SK-N-MC (cell line): ENCODE measurements at regions not wholly inside any gene's neighbourhood (a gene's known extent, or its start where the extent isn't known, plus 50 kb on each side); places are given as distances from the start of the nearest gene placed in this dataset.

ENCODE experiments used
- EZH2 ChIP-seq: fragments of 200-600 bp; sonication (generic); IDR thresholded peaks from one replicate; pipeline ENCODE4 v1.6.1; 2017; ENCODE audit warnings: antibody characterized with exemption
- FOXP2 ChIP-seq: optimal IDR thresholded peaks from 2 replicates; pipeline ENCODE3; 2011; ENCODE audit warnings: mild to moderate bottlenecking, moderate library complexity; ENCODE audit not compliant: insufficient read depth; ENCODE audit errors: extremely low read length, control extremely low read depth
- POLR2AphosphoS5 ChIP-seq: IDR thresholded peaks from 2 replicates; pipeline ENCODE4 v1.6.1; 2012; ENCODE audit warnings: mild to moderate bottlenecking, low read depth, low read length, borderline replicate concordance

DNA sequence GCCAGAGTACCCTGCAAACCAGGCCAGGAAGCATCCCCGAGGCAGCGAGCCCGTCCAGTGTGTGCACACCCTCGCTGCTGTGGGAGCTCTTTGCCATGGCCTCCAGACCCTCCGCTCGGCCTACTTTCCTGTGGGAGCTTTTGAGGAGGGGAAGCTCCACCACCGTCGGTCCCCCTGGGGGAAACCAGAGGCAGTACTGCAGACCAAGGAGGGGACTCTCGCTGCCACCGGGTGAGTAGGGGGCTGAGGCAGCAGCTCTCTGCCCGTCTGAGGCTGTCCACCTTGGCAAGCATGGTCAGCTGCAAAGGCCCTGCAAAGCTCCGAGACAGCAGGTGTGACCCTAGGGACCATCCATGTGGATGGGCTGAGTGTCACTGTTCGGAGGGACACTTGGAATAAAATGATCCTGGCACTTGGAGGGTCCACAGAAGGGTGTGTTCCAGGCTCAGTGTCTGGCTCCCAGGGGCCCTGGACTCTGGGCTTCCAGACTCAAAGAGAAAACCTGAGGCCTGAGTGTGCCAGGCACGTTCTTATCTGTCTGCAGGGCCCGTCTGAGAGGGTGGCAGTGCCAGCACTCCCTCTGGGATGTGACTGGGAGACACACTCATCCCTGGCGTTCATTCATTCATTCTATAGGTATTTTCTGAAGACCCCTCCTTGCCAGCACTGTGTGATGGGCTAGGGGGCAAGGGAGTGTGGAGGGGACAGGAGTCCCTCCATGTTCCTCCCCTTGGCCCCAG lies 282.8 kb upstream of the HS6ST1 start:
- TF ChIP-seq EZH2 (no peak), POLR2AphosphoS5 (no peak), FOXP2 (no peak)
